Prostate gland (tissue), 2 donors: ENCODE measurements at regions not wholly inside any gene's neighbourhood (a gene's known extent, or its start where the extent isn't known, plus 50 kb on each side); places are given as distances from the start of the nearest gene placed in this dataset.

Source experiments
- DNase-seq: peaks from one replicate; pipeline ENCODE4 v3.0.0-alpha.2; 2019; ENCODE audit warnings: low spot score
- H3K27ac ChIP-seq, 2 donors: fragments of 200-600 bp; sonication (generic); 2 replicates each; pipeline ENCODE4 v1.5.1; 2017 to 2019
- H3K27me3 ChIP-seq: fragments of 200-600 bp; sonication (generic); replicated peaks from 2 replicates; pipeline ENCODE4 v1.5.1; 2019; ENCODE audit not compliant: insufficient read depth
- H3K36me3 ChIP-seq, 2 donors: fragments of 200-600 bp; sonication (generic); 1 replicate in 1 of 2; 2 replicates in 1 of 2; pipeline versions ENCODE4 v1.5.1 to v1.8.1; 2017 to 2019
- H3K4me1 ChIP-seq: fragments of 200-600 bp; sonication (generic); replicated peaks from 2 replicates; pipeline ENCODE4 v1.5.1; 2019
- H3K4me3 ChIP-seq, 2 donors: fragments of 200-600 bp; sonication (generic); 2 replicates each; pipeline ENCODE4 v1.5.1; 2017 to 2019
- H3K9me3 ChIP-seq: fragments of 200-600 bp; sonication (generic); 2 replicates; pipeline ENCODE4 v1.5.1; 2017
- CTCF ChIP-seq, 4 experiments: fragments of 200-600 bp in 2 of 4; fragments of 450-650 bp in 2 of 4; sonication (generic) in 2 of 4; IDR thresholded peaks; 1 replicate in 3 of 4; 2 replicates in 1 of 4; pipeline ENCODE4 v1.5.1; 2016 to 2019; ENCODE audit warnings: antibody characterized with exemption in 4 of 4, mild to moderate bottlenecking in 2 of 4, moderate library complexity in 2 of 4
- POLR2A ChIP-seq: fragments of 450-650 bp; IDR thresholded peaks from one replicate; pipeline ENCODE4 v1.6.1; 2016; ENCODE audit warnings: antibody characterized with exemption, mild to moderate bottlenecking
- POLR2AphosphoS5 ChIP-seq: sonication (generic); formaldehyde crosslinking; IDR thresholded peaks from one replicate; pipeline ENCODE4 v1.6.1; 2017; ENCODE audit warnings: antibody characterized with exemption
- WGBS: methylation state at CpG from one replicate; pipeline ENCODE4 v1.1.5; 2018; 5-methylcytosine and 5-hydroxymethylcytosine counted together
- intact Hi-C: fragments of 100-400 bp; cut with DNase I; formaldehyde crosslinking; loops from one replicate; pipeline ENCODE4 v1.14.2; 2022

GRCh38 chr16:73434621-73435020, 386.7 kb upstream of the ZFHX3 start:
- intact Hi-C loops = no loop called here
- no peaks in the 10 kb centered on the region for H3K36me3 ChIP-seq
- no peaks in the 10 kb centered on the region for H3K9me3 ChIP-seq
- no peaks in the 10 kb centered on the region for H3K27me3 ChIP-seq
- no peak overlapping the region for H3K27ac ChIP-seq
- 85% methylated on average over 5 of the region's 5 CpGs for WGBS
- TF ChIP-seq POLR2A = no peak
- no peak for TF ChIP-seq CTCF (IDR thresholded peaks at IDR 0.05)
- TF ChIP-seq POLR2AphosphoS5 = no peak
- H3K4me1 ChIP-seq = no peaks in the 10 kb centered on the region
- H3K4me3 ChIP-seq = no peak overlapping the region
- no peak for DNase-seq

- Histone ChIP-seq H3K9me3 (no peaks in the 10 kb centered on the region), H3K4me1 (no peaks in the 10 kb centered on the region), H3K4me3 (no peak overlapping the region), H3K27me3 (no peaks in the 10 kb centered on the region), H3K36me3 (no peaks in the 10 kb centered on the region), H3K27ac (no peak overlapping the region)
- intact Hi-C loops = no loop called here
- TF ChIP-seq POLR2A (no peak), CTCF (IDR thresholded peaks at IDR 0.05) (no peak), POLR2AphosphoS5 (no peak)
- no peak for DNase-seq
- WGBS = 76% methylated on average over 16 of the region's 16 CpGs
Measured at GRCh38 chr16:73433731-73434307, 385.9 kb upstream of the ZFHX3 start.

- TF ChIP-seq POLR2A (no peak), POLR2AphosphoS5 (no peak), CTCF (IDR thresholded peaks at IDR 0.05) (no peak)
- no peak overlapping the region for H3K27ac ChIP-seq
Measured at GRCh38 chr16:73432850-73433730, 385.2 kb upstream of the ZFHX3 start.

GRCh38 chr16:73430138-73430537, 382.2 kb upstream of the ZFHX3 start:
- TF ChIP-seq POLR2AphosphoS5 = no peak
- no peak for TF ChIP-seq CTCF (IDR thresholded peaks at IDR 0.05)
- TF ChIP-seq POLR2A = no peak
- H3K27ac ChIP-seq = no peak overlapping the region
- H3K27me3 ChIP-seq = no peaks in the 10 kb centered on the region
- no peak overlapping the region for H3K4me3 ChIP-seq
- H3K4me1 ChIP-seq = no peaks in the 10 kb centered on the region
- no peaks in the 10 kb centered on the region for H3K36me3 ChIP-seq
- 86% methylated on average over 3 of the region's 3 CpGs for WGBS
- intact Hi-C loops = no loop called here
- DNase-seq = no peak
- H3K9me3 ChIP-seq = no peaks in the 10 kb centered on the region

More at GRCh38 chr16:73432850-73433730, 385.2 kb upstream of the ZFHX3 start:
- Histone ChIP-seq H3K36me3 (no peaks in the 10 kb centered on the region), H3K9me3 (no peaks in the 10 kb centered on the region), H3K4me3 (no peak overlapping the region), H3K27me3 (no peaks in the 10 kb centered on the region), H3K4me1 (no peaks in the 10 kb centered on the region)
- WGBS = 59% methylated on average over 13 of the region's 13 CpGs
- intact Hi-C loops = no loop called here
- no peak for DNase-seq

GRCh38 chr16:73428121-73428520, 380.2 kb upstream of the ZFHX3 start:
- WGBS = 89% methylated on average over 10 of the region's 10 CpGs
- Histone ChIP-seq H3K4me3 (no peak overlapping the region), H3K27me3 (no peaks in the 10 kb centered on the region), H3K4me1 (no peaks in the 10 kb centered on the region), H3K27ac (no peak overlapping the region), H3K9me3 (no peaks in the 10 kb centered on the region), H3K36me3 (no peaks in the 10 kb centered on the region)
- TF ChIP-seq POLR2AphosphoS5 = no peak
- no peak for TF ChIP-seq CTCF (IDR thresholded peaks at IDR 0.05)
- TF ChIP-seq POLR2A = no peak
- DNase-seq = no peak
- intact Hi-C loops = no loop called here
